OCI-LY3 (cell line): ENCODE measurements at regions not wholly inside any gene's neighbourhood (a gene's known extent, or its start where the extent isn't known, plus 50 kb on each side); places are given as distances from the start of the nearest gene placed in this dataset.

ENCODE experiments used
- CTCF ChIP-seq: fragments of 200-600, 300-600 bp; sonication (generic); IDR thresholded peaks from 2 replicates; pipeline ENCODE4 v1.5.1; 2014; ENCODE audit warnings: antibody characterized with exemption, low read length, low read depth
- EZH2phosphoT487 ChIP-seq: fragments of 200-600 bp; shearing (Covaris generic); IDR thresholded peaks from 2 replicates; pipeline ENCODE4 v1.6.1; 2018; ENCODE audit warnings: antibody characterized with exemption, mixed run types, low read depth

GRCh38 chr2:38191516-38191915, 115.6 kb upstream of the CYP1B1 start:
- no peak for TF ChIP-seq CTCF
- TF ChIP-seq EZH2phosphoT487: no peak
